Stomach (tissue), 4 donors: ENCODE measurements at regions not wholly inside any gene's neighbourhood (a gene's known extent, or its start where the extent isn't known, plus 50 kb on each side); places are given as distances from the start of the nearest gene placed in this dataset.

Experiments used
- EP300 ChIP-seq: sonication (generic); formaldehyde crosslinking; IDR thresholded peaks from one replicate; pipeline ENCODE4 v1.6.1; 2017; ENCODE audit warnings: antibody characterized with exemption
- TF ChIP-seq, protein P1 (sequence below), 7 experiments: fragments of 450-650 bp in 4 of 7; fragments of 200-600 bp in 3 of 7; sonication (generic) in 3 of 7; IDR thresholded peaks; one replicate each; pipeline ENCODE4 v1.5.1; 2016 to 2019; ENCODE audit warnings: antibody characterized with exemption in 7 of 7, control low read depth in 2 of 7, mild to moderate bottlenecking in 1 of 7

DNA sequence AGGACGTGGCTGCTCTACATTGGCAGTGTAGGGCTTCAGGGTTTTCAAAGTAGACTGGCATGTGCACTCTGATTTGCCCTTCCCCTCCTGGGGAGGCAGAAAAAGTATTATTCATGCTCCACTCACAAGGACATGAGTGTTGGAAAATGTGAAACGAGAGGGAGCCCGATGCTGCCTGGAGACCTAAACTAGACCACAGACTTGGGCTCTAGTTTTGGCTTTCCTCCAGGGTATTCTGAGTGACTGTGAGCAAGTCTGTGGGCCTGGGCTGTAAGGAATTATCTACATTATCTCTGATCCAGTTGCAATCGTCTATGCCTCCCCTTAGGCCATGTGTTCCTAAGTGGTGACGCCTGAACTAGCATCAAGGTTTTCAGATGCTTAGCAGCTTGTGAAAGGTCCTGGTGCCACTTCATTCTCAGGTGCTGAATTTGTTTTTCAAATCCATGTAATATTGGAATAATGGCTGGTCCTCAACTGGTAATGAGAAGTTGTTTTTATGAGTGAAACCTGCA, 55.0 kb downstream of the MRPL57 start:
- TF ChIP-seq, protein P1, sequence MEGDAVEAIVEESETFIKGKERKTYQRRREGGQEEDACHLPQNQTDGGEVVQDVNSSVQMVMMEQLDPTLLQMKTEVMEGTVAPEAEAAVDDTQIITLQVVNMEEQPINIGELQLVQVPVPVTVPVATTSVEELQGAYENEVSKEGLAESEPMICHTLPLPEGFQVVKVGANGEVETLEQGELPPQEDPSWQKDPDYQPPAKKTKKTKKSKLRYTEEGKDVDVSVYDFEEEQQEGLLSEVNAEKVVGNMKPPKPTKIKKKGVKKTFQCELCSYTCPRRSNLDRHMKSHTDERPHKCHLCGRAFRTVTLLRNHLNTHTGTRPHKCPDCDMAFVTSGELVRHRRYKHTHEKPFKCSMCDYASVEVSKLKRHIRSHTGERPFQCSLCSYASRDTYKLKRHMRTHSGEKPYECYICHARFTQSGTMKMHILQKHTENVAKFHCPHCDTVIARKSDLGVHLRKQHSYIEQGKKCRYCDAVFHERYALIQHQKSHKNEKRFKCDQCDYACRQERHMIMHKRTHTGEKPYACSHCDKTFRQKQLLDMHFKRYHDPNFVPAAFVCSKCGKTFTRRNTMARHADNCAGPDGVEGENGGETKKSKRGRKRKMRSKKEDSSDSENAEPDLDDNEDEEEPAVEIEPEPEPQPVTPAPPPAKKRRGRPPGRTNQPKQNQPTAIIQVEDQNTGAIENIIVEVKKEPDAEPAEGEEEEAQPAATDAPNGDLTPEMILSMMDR (IDR thresholded peaks at IDR 0.05) = no peak
- no peak for TF ChIP-seq EP300
